Right cardiac atrium (tissue), 5 donors: ENCODE measurements at regions not wholly inside any gene's neighbourhood (a gene's known extent, or its start where the extent isn't known, plus 50 kb on each side); places are given as distances from the start of the nearest gene placed in this dataset.
"Not testable (repeated sequence)": the region's sequence is repeated elsewhere in the genome, so short reads cannot be mapped to it uniquely, and the experiment has no call there.

Source experiments
- ATAC-seq, 2 donors: fragments of 200-7000 bp; cut with Tn5 transposase; one replicate each; pipeline versions ENCODE4 v1.8.0 to v1.9.1; 2020; ENCODE audit warnings: moderate library complexity in 2 of 2, mild to moderate bottlenecking in 1 of 2
- DNase-seq, 3 donors: peaks; one replicate each; pipeline ENCODE4 v3.0.0-alpha.2; 2020
- H3K27ac ChIP-seq: one replicate; pipeline ENCODE4 v1.5.1; 2013; ENCODE audit warnings: mild to moderate bottlenecking, low read length, control low read depth, moderate library complexity
- H3K27me3 ChIP-seq: one replicate; pipeline ENCODE4 v1.6.1; 2013; ENCODE audit not compliant: control insufficient read depth, insufficient read depth
- H3K4me1 ChIP-seq: one replicate; pipeline ENCODE4 v1.6.1; 2013; ENCODE audit warnings: low read length; ENCODE audit not compliant: control insufficient read depth, insufficient read depth
- H3K4me3 ChIP-seq: one replicate; pipeline ENCODE4 v1.5.1; 2013; ENCODE audit warnings: low read length, control low read depth
- H3K9me3 ChIP-seq: one replicate; pipeline ENCODE4 v1.6.1; 2013; ENCODE audit warnings: low read length; ENCODE audit not compliant: control insufficient read depth
- WGBS: extraction: QIAGEN DNeasy Blood & Tissue Kit; methylation state at CpG from one replicate; pipeline ENCODE4 v1.1.7; 2013; 5-methylcytosine and 5-hydroxymethylcytosine counted together
- intact Hi-C, 4 donors: fragments of 100-400 bp; cut with DNase I; formaldehyde crosslinking; loops; one replicate each; pipeline versions ENCODE4 v1.11.0 to v1.14.0; 2022 to 2023
- donor health status: healthy with polysubstance abuse.
- donor health status: DM: no; HTN: yes; CAD: no.
- donor health status: DM: no; HTN: no; CAD: no.
- donor health status: DM: no; HTN: yes; CAD: no; lungs with severe emphysema.
- donor health status: DM: yes; HTN: yes; CAD: no.

DNA sequence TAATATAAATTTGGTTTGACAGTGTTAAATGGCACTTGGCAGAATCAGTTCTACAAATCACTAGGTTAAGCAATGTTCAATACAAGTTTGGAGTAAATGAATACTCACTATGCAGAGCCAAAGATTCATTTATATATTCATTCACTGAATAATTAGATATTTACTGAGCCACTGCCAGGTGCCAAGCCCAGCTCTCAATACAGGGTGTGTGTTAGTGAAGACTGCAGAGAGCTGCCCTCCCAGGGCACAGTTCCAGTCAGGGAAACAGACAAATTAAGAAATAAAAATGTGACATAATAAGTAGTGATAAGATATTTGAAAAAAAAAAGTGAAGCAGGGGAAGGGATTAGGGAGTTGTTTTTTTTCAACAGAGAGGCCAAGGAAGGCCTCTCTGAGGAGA lies 411.7 kb downstream of the KCNRG start:
- peaks cover 6% of the 10 kb centered on the region for H3K4me1 ChIP-seq
- H3K27ac ChIP-seq = no peak overlapping the region
- ATAC-seq (no peak), DNase-seq (peak in 2 of 3 donors; percentile 31 to 62)
- H3K4me3 ChIP-seq = no peak overlapping the region
- H3K27me3 ChIP-seq = no peaks in the 10 kb centered on the region
- no peaks in the 10 kb centered on the region for H3K9me3 ChIP-seq
- intact Hi-C loops = no loop called here

GRCh38 chr13:50427511-50427910 lies 412.3 kb downstream of the KCNRG start:
- DNase-seq, intact Hi-C loops, H3K27me3 ChIP-seq, H3K9me3 ChIP-seq, H3K4me3 ChIP-seq, H3K27ac ChIP-seq, ATAC-seq, H3K4me1 ChIP-seq: not testable (repeated sequence)
- WGBS = 91% methylated on average over 9 of the region's 9 CpGs

DNA sequence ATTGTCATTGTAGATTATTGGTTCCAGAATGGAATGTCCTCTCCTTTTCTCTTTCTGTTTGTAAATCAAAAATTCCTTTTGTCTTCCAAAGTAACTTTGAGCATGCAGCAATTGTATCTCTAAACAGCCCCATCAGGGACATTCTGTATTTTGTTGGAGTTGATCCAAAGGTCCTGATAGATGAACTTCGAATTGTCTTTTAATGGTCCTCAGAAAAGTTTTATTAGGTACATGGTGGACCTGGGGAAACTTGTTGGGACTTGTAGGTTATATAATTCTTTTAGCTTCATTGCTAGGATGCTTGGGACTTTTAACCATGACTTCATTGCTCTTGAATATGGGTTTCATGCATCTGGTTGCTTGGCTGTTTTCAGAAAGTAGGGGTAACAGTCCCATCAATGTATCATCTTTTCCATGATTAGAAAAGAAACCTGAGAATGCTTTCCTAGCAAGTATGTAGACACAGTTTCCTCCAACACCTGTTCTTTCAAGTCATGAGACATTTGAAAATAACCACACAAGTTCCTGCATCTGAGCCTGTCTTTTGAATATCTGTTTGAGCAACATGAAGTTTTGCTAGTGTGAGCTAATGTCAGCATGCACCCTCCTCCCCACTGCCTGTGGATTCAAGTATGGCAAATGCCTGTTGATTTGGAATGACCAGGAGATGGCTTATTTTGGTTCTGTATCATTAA lies 413.1 kb downstream of the KCNRG start:
- no peak overlapping the region for H3K4me3 ChIP-seq
- ATAC-seq (no peak), DNase-seq (no peak)
- 83% methylated on average over 1 of the region's 1 CpG for WGBS
- intact Hi-C loops = no loop called here
- no peak overlapping the region for H3K27ac ChIP-seq
- peaks cover 2% of the 10 kb centered on the region for H3K4me1 ChIP-seq
- no peaks in the 10 kb centered on the region for H3K27me3 ChIP-seq
- H3K9me3 ChIP-seq = no peaks in the 10 kb centered on the region

DNA sequence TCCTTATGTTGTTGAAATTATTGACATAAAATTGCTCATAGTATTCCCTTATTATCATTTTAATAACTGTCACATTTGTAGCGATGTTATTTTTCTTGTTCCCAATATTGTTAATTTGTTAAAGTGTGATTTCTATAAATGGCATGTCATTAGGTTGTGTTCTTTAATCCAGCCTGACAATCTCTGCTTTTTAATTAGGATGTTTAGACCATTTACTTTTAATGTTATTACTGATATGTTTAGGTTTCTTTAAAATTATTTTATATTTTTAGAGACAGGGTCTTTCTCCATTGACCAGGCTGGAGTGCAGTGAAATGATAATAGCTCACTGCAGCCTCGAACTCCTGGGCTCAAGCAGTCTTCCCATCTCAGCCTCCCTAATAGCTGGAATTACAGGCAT lies 408.5 kb downstream of the DLEU7 start:
- ATAC-seq (no peak), DNase-seq (no peak)
- intact Hi-C loops = no loop called here
- no peaks in the 10 kb centered on the region for H3K27me3 ChIP-seq
- no peak overlapping the region for H3K27ac ChIP-seq
- no peaks in the 10 kb centered on the region for H3K4me1 ChIP-seq
- over 99% methylated on average over 2 of the region's 2 CpGs for WGBS
- no peak overlapping the region for H3K4me3 ChIP-seq
- no peaks in the 10 kb centered on the region for H3K9me3 ChIP-seq

DNA sequence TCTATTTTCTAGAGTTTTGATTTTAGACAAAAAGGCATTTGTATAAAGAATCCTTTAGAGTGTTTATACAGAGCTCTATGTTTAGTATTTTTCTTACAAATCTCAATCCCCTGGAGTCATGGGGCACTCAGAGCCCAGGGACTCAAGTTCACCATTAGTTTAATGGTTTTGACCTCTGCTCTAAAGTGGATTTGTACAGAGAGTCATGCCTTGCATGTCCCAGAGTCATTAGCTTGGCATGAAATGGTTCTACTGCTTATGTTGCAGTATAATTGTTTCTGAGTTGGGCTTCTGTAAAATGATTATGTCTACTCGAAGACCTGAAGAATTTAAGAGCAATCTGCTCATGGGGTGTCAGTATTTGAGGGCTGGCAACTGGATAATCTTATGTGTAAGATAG lies 406.2 kb downstream of the DLEU7 start:
- intact Hi-C loops = no loop called here
- Histone ChIP-seq H3K27ac (no peak overlapping the region), H3K9me3 (no peaks in the 10 kb centered on the region), H3K4me1 (no peaks in the 10 kb centered on the region), H3K4me3 (no peak overlapping the region), H3K27me3 (no peaks in the 10 kb centered on the region)
- ATAC-seq (no peak), DNase-seq (no peak)
- 86% methylated on average over 1 of the region's 1 CpG for WGBS

DNA sequence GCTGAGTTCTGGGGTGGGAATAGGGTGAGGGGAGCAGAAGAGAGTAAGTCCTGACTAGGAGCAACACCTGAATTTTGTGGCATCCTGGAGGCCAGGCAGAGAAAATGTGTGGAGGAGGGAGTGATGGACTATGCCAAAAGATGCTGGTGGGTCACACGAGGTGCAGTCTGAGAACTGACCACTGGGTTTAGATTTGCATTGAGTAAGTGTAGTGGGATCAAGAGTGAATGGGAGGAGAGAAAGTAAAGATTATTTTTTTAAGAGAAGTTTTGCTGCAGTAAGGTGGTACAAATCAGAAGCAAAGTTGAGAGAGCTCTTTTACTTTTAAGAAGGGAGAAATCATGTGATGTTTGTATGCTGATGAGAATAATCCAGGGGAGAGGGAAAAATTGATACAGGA lies 405.1 kb downstream of the DLEU7 start:
- no peak for DNase-seq
- 87% methylated on average over 1 of the region's 1 CpG for WGBS
- ATAC-seq = no peak
- Histone ChIP-seq H3K27ac (no peak overlapping the region), H3K4me1 (no peaks in the 10 kb centered on the region), H3K27me3 (no peaks in the 10 kb centered on the region), H3K9me3 (no peaks in the 10 kb centered on the region), H3K4me3 (no peak overlapping the region)
- intact Hi-C loops = no loop called here

- Histone ChIP-seq H3K27me3 (no peaks in the 10 kb centered on the region), H3K27ac (no peak overlapping the region), H3K4me1 (no peaks in the 10 kb centered on the region), H3K4me3 (no peak overlapping the region), H3K9me3 (no peaks in the 10 kb centered on the region)
- WGBS = 95% methylated on average over 1 of the region's 1 CpG
- intact Hi-C loops = no loop called here
- no peak for ATAC-seq
- DNase-seq = no peak
Measured at GRCh38 chr13:50441130-50441529, 402.4 kb downstream of the DLEU7 start.

DNA sequence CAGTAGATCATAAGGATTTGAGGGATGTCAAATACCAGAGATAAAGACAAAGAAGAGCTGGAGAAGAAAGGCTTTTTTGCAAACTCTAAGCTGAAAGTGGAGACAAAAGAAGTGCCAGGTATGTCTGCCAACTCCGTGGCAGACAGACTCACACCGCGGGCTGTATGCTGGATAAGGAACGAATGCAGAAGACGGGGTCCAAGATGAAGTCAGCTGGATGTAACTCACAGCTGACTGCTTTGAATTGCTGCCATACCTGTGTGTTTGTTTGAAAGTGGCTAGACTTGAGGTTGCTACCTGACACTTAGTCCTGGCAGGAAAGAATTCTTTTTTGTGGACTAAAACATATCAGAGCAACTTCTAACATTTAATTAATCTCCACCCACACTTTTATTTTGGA lies 398.8 kb downstream of the DLEU7 start:
- intact Hi-C loops = no loop called here

GRCh38 chr13:50446611-50447010 lies 396.9 kb downstream of the DLEU7 start:
- DNase-seq (no peak), ATAC-seq (no peak)
- H3K4me3 ChIP-seq = no peak overlapping the region
- intact Hi-C loops = no loop called here
- no peaks in the 10 kb centered on the region for H3K9me3 ChIP-seq
- no peaks in the 10 kb centered on the region for H3K27me3 ChIP-seq
- H3K4me1 ChIP-seq = peaks cover 4% of the 10 kb centered on the region
- H3K27ac ChIP-seq = no peak overlapping the region
- 88% methylated on average over 1 of the region's 1 CpG for WGBS

More for the DNA sequence above, 398.8 kb downstream of the DLEU7 start:
- ATAC-seq = no peak
- Histone ChIP-seq H3K4me3 (no peak overlapping the region), H3K4me1 (peaks cover 4% of the 10 kb centered on the region), H3K9me3 (no peaks in the 10 kb centered on the region), H3K27me3 (no peaks in the 10 kb centered on the region), H3K27ac (no peak overlapping the region)
- 54% methylated on average over 5 of the region's 5 CpGs for WGBS
- no peak for DNase-seq

DNA sequence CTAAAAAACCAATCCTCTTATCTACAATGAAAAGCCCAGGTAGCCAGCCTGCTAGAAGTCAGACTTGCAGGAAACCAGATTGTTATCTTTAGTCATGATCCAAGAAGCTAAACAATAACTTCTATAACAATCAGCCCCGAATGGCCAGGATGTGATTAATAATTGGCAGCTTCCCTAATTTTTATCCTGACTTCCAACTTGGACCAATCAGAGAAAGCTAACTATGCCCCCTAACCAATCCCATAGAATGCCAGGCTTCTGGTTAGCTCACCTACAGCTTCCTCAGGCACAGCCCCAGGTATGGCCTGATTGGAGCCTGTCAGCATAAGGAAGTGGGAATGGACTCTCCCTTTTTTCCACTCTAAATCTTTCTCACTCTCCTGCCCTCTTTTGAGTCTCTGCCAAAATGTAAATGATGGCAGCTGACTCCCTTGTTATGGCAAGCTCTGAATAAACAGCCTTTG lies 394.9 kb downstream of the DLEU7 start:
- no peaks in the 10 kb centered on the region for H3K27me3 ChIP-seq
- WGBS = 49% methylated on average over 1 of the region's 1 CpG
- intact Hi-C loops = no loop called here
- H3K4me3 ChIP-seq = no peak overlapping the region
- no peaks in the 10 kb centered on the region for H3K9me3 ChIP-seq
- H3K27ac ChIP-seq = no peak overlapping the region
- H3K4me1 ChIP-seq = peaks cover 11% of the 10 kb centered on the region
- no peak for ATAC-seq
- DNase-seq = no peak

DNA sequence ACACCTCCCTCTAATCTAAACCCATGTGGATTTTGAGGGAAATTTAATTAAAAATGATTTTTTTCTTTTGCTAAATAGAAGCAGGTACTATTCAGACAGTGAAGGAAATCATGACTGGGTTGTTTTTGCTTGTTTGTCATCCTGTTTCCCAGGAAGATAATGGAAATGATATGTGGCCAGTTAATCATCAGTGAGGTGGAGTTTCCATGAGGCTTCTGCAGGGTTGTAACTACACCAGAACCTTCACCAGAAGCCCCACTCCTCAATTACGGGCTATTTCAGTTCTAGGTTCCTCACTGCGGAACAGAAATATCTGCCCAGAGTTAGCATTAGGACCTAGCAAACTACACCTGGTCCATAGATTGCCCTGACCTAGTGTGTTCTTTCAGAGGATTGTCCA lies 394.0 kb downstream of the DLEU7 start:
- Histone ChIP-seq H3K27ac (no peak overlapping the region), H3K4me3 (no peak overlapping the region), H3K9me3 (no peaks in the 10 kb centered on the region), H3K4me1 (peaks cover 12% of the 10 kb centered on the region), H3K27me3 (no peaks in the 10 kb centered on the region)
- WGBS = 91% methylated on average over 2 of the region's 2 CpGs
- ATAC-seq = no peak
- intact Hi-C loops = no loop called here
- no peak for DNase-seq

DNA sequence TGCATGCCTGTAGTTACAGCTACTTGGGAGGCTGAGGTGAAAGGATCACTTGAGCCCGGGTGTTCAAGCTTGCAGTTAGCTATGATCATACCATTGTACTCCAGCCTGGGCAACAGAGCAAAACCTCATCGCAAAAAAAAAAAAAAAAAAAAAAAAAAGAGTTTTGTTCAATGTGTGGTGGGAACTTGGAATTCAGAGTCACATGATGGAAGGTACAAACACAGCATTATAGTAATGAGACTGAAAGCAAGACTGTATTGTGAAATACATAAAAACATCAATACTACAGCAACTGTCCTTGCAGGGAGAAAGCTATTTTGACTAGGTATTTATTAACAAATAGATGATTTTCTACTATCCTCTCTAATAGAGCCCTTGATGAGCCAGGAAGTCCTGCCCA lies 393.2 kb downstream of the DLEU7 start:
- ATAC-seq (no peak), DNase-seq (no peak)
- WGBS = 93% methylated on average over 2 of the region's 2 CpGs
- H3K27ac ChIP-seq = no peak overlapping the region
- H3K4me1 ChIP-seq = peaks cover 13% of the 10 kb centered on the region
- H3K4me3 ChIP-seq = no peak overlapping the region
- intact Hi-C loops = no loop called here
- no peaks in the 10 kb centered on the region for H3K9me3 ChIP-seq
- no peaks in the 10 kb centered on the region for H3K27me3 ChIP-seq
